ENCODE measurements at regions not wholly inside any gene's neighbourhood (a gene's known extent, or its start where the extent isn't known, plus 50 kb on each side); places are given as distances from the start of the nearest gene placed in this dataset.
"Not testable (repeated sequence)": the region's sequence is repeated elsewhere in the genome, so short reads cannot be mapped to it uniquely, and the experiment has no call there.

DNA sequence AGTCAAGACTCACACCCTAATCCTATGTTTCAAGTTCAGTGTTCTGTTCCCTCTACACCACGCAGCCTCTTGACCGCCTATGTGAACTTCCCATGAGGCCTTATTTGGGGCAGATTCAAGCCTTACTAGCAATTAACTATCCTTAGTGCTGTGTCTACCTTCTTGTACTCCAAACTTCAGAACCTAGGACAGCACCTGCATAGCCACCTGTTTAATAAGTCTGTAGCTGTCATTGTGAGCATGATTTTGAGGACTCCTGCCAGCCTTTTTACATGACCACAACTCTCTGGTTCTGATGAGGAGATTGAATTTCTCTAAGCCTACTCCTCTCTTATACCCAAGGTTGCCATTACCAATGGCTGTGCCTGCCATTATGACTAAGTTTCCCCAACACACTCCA lies 50.8 kb upstream of the PCSK1 start:
- DNase-seq (ENCODE audit: low read depth) = no peak

DNA sequence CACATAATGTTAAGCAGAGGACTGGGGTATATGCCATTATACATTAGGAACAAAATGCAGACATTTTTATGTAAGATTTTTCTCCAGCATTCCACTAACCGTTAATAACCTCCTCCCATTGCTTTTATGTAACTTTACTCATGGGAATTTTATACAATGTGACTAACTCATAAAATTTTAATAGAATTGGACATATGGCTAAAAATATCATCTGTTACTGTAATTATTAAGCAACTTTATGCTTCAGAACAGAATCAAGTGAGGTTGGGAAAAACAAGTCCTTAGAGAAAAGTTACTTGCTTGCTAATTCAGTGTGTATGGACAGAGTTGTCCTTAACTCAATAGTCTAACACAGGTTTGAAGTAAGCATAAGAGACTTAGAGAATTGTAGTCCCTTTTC lies 54.8 kb upstream of the PCSK1 start:
- DNase-seq (ENCODE audit: low read depth) = no peak

DNA sequence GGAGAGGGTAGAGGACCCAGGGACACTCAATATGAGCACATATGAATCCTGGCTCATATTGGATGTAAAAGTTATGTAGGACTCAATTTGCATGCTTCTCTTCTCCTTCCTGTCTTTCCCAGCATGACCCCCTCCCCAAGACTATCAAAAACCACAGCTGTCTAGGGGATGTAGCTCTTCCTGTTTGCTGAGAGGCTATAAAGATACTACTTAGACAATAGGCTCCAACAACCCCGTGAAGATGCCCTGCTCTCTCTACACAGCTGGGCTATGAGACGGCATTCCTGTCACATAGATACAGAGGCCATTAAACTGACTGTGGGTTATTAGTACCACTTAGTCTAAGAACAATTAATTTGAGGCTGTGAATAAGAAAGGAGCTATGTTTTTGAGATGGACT lies 56.5 kb upstream of the PCSK1 start:
- no peak for DNase-seq (ENCODE audit: low read depth)

DNA sequence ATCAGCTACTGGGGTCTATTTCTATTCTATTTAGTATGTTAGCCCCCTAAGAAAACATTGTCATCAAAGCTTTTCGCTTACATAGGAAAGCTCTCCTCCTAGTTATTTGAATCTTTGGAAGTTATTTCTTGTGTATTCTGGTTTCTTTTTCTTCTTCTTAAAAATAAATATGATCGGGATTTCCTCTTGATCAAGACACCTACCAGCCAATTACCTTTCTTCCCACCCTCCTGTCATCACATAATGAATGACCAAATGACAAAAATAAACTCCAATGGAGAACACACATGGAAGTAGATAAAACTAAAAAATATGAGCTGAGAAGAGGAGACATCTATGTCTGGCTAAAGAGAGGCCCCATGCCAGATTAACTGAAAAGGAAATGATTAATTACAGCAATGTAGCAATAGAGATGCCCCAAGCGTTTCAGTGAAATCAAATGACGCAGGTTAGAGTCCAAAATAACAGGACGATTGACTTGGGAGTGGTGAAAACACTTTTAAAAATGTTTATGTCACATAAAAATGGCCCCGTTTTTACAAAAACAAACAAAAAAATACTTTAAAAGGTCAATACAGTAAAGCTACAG lies 59.5 kb upstream of the PCSK1 start:
- DNase-seq (ENCODE audit: low read depth) = no peak

DNA sequence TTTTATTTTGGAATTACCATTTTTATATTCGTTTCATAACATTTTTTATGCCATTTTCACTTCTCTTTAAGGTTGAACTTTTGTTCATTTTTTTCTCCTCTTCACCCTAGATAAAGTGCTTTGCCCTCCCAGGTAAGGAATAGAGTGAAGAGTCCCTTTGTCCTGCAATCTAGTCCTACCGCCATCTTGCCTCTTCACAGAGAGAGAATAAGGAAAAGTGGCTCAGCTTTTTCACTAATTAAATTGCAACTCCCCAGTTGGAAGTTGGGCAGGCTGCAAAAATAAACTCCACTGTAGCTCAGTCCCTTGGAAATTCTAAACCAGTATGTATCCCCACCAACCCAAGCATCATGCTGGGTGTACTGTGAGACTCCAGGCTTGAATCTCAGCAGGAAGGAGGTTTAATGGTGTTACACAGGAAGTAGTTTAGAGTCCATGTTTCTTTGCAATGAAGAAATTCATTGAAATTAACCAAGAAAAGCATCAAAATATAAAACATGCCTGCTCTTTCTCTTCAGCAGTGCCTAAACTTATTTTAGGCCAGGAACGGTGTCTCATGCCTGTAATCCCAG lies 60.3 kb upstream of the PCSK1 start:
- DNase-seq (ENCODE audit: low read depth) = no peak

DNA sequence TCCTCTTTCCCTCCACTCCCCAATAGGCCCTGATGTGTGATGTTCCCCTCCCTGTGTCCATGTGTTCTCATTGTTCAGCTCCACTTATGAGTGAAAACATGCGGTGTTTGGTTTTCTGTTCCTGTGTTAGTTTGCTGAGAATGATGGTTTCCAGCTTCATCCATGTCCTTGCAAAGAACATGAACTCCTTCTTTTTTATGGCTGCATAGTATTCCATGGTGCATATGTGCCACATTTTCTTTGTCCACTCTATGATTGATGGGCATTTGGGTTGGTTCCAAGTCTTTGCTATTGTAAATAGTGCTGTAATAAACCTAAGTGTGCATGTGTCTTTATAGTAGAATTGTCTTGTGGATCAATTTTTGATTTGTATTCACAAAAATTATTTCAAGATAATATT lies 62.4 kb upstream of the PCSK1 start:
- DNase-seq (ENCODE audit: low read depth) = not testable (repeated sequence)

DNA sequence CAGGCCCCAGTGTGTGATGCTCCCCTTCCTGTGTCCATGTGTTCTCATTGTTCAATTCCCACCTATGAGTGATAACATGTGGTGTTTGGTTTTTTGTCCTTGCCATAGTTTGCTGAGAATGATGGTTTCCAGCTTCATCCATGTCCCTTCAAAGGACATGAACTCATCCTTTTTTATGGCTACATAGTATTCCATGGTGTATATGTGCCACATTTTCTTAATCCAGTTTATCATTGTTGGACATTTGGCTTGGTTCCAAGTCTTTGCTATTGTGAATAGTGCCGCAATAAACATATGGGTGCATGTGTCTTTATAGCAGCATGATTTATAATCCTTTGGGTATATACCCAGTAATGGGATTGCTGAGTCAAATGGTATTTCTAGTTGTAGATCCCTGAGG lies 64.0 kb upstream of the PCSK1 start:
- DNase-seq (ENCODE audit: low read depth) = not testable (repeated sequence)

DNA sequence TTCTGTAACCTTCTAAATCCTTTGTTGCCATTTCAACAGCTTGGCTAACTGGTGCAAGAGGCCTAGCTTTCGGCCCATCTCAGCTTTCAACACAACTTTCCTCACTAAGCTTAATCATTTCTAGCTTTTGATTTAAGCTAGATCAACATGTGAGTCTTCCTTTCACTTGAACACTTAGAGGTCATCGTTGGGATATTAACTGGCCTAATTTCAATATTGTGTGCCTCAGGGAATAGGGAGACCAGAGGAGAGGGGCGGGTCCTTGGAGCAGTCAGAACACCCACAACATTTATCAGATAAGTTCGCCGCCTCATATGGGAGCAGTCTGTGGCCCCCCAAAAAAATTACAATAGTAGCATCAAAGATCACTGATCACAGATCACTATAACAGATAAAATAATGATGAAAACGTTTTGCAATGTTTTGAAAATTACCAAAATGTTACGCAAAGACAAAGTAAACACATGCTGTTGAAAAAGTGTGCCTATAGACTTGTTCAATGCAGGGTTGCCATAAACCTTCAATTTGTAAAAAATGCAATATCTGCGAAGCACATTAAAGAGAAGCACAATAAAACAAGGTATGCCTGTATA lies 66.8 kb upstream of the PCSK1 start:
- no peak for DNase-seq (ENCODE audit: low read depth)

DNA sequence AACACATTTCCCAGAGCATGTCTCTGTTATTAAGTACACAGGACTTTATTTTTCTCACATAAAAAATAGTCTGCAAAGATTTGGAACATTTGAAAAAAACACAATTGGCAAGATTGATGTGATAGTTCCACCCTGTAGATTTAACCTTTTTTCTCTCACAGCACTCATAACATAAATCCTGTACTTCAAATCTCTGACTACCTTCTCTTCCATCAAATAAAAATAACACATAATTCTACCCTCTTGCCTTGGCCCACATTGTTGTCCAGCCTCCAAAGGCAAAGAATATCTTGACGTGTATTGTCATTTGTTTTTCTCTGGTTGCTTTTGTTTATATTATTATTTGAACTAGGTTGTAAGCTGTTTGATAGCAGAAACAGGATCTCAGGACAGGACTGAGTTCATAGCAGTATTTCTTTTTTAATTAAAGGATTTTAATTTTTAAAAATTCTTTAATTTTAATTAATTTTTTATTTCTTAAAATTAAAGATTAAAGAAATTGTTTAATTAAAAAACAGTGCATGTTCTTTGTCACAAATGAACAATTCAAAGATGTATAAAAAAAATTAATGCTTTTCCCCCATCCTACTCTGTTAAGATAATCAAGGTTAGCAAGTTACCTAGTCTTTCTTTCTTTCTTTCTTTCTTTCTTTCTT lies 69.1 kb upstream of the PCSK1 start:
- DNase-seq (ENCODE audit: low read depth) = no peak

DNA sequence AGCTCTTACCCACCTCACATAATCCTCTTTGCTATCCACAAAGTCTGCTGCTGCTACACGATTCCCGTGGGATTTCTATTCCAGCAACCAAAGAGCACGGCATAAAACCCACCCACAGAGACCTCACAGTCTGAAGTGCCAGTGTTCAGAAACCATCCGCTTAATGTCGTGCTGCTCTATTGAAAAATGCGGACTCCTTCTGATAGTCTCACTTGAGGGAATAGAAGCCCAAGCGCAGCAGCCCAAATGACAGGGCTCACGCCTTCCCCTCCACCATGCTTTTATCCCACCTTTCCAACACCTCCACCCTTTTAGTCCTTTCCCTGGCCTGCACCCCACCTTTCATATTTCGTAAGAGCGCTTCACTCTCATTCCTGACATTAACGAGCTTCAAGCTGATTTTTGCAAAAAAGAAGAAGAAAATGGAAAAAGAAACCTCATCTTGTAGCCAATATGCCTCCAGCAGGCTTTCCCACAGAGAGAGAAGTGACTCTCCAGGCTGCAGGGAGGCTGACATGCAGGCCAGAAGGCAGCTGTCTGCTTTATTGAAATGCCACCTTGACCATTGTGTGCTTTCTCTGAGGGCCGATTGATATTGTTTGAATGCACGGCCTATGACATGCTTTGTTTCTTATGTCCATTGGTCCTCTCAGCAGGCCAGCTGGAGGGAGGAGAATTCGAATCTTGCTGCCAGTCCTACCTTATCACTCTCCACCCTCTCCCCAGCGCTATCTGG lies 70.6 kb upstream of the PCSK1 start:
- DNase-seq (ENCODE audit: low read depth) = no peak

DNA sequence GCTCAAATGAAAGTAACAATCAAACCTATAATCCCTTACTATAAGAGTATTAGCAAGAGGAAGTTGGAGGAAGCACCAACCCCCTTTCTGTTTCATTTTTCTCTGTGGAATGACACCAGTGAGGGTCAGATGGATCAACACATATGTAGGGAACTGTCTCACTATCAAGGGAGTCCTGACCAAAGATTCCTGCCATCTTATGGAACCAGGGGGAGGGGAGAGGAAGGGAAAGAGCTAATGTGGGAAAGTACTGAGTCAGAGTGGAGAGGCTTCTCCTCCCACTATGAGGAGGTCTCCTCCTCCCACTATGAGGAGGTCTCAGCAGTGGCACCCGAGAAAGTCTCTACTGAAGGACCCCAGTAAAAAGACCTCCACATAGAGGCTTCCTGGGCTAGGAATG lies 73.3 kb upstream of the PCSK1 start:
- DNase-seq (ENCODE audit: low read depth) = no peak

DNA sequence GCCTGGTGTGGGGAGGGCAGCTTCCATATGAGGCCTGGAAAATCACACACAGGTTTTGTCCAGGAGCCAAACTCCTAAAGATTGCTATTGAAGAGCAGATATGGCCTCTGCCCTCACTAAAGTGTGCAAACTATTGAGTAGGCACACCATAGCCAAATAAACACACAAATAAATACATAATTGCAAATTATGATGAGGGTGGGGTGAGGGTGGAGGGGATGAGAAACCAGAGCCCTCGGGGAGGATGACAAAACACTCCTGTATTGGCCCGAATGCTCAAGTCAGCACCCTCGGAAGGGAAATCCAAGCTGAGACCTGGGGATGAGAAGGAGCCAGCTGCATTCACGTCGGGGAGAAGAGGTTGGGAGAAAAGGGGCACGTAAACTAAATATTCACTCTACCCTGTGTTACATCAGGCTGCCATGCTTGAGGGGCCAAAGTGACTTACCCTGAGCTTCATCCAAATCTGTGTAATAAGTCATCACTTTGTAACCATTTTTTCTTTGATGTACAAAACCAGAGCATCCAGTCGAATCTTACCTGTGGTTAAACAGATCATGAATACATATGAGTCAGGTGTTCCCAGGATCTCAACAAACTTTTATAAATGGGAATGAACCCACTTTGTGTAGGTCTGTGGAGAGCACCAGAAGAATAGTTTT lies 73.9 kb upstream of the PCSK1 start:
- DNase-seq (ENCODE audit: low read depth) = no peak

DNA sequence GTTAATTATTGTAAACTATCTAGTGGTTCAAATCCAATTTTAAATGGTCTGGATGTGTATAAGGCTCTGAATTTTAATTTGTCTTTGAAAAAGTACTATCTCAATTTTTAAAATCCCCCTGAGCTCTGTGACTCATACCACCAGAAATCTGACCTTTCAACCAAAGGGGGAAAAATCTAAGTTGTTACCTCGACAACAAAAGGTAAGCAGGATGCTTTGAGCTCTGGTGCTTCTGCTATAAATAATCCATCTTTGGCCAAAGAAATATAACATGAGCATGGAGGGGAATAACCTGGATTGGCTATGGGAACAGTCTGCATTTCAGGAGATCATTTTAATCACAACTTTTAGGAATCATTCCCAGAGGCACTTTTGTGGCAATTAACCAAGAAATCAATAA lies 76.3 kb upstream of the PCSK1 start:
- no peak for DNase-seq (ENCODE audit: low read depth)

DNA sequence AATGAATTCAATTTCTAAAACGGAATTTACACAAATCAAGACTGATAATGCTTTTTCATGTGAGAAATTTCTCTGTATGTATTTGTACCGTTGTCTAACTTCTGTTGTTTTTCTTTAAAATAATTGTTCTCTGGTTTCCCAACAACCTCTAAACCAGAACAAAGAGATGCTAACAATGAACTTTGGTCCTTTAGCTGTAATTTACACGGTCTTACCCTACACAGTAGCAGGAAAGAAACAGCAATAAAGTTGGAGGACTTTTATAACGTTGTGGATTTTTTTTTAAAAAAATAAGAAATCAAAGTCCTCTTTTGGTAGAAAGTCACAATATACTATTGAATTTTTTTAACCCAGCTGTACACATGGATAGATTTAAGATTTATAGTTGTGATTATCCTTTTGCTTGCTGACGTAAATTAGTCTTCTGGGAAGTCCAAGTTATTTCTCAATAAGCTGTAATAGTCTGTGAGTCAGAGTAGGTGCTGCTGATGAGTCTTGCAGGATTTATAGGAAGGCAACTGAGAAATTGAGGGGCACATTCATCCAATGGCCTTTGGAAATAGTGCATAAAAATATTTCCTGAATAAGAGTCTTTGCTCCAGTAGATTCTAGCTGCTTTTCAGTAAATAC lies 76.8 kb upstream of the PCSK1 start:
- DNase-seq (ENCODE audit: low read depth) = no peak

DNA sequence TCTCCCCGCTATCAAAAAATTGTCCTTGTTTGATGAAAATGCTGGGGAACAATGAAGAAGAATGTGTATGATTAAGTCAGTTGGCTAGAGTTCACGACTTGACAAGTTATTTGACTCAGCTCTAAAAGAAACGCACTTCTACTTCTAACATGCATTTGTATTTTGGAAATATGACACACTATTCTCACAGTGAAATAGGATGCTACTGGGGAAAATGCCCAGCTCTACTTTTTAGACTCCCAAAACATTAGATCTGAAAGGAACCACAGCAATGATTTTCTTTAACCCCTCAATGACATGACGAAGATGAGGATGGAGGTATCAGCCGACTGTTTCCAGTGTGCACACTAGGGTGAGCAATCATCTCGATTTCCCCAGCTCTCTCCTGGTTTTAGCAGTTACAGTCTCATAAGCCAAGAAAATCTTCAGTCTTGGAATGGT lies 83.6 kb upstream of the PCSK1 start:
- DNase-seq (ENCODE audit: low read depth) = no peak

DNA sequence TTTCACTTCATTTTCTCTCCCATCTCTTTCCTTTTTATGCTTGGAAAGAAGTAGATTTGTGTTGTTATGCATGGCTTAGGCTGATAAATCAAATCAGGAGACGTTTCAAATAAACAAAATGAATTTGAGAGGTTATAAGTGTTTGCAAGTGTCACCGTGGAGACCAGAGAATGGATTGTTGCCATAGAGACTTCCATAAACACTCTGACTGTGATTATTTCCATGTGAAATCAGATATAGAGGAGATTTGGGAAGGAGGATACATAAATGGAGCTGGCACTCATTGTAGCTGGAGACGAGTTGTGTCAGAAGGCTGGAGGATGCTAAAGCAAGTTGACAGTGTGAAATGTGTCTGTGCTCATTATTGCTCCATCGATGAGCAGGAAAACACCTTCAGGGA lies 84.2 kb upstream of the PCSK1 start:
- no peak for DNase-seq (ENCODE audit: low read depth)

DNA sequence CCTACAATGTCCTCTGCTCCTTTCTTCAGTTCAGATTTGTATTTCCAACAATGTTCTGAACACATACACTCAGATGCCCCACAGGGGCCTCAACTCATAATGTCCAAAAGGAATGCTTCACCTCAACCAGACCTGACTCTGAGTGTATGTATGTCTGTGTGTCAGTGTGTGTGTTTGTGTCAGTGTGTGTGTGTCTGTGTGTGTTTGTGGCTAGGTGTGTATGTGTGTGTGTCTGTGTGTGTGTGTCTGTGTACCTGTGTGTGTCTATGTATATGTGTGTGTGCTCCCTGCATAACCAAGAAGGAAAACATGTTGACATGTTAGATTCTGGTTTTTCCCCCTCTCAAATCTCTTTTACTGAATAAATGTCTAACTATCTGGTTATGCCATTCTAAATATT lies 87.3 kb upstream of the PCSK1 start:
- no peak for DNase-seq (ENCODE audit: low read depth)

DNA sequence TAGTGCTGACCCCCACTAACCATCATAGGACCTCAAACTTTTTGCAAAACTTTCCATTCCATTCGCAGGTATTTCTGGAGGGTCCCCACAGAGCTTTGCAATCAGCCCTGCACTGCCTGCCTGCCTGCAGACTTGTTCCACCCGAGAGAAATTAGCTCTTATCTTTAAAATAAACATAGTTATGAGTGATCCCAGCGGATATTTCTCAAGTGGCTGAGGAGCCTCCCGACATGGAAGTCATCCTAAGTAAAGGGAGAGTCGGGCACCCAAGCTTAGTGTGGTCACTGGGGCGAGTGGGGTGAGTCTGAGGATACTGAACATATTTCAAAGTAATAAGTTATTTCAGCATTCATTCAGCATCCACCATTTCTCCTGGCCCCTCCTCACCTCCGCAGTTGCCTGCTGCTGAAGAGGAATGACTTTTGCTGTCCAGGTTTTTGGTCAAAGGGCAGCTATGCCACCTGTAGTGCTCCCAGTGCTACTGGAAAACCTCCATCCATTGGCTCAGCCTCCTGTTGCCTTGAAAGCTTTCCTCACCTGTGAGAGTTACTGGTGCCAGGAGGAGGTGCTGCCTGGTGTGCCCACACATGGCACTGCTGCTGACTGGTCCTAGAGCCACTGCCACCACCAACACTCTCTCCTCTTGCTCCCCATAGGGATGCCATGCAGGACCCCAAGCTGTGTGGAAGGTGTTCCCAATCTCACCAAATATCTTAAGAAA lies 89.7 kb upstream of the PCSK1 start:
- DNase-seq (ENCODE audit: low read depth) = no peak

DNA sequence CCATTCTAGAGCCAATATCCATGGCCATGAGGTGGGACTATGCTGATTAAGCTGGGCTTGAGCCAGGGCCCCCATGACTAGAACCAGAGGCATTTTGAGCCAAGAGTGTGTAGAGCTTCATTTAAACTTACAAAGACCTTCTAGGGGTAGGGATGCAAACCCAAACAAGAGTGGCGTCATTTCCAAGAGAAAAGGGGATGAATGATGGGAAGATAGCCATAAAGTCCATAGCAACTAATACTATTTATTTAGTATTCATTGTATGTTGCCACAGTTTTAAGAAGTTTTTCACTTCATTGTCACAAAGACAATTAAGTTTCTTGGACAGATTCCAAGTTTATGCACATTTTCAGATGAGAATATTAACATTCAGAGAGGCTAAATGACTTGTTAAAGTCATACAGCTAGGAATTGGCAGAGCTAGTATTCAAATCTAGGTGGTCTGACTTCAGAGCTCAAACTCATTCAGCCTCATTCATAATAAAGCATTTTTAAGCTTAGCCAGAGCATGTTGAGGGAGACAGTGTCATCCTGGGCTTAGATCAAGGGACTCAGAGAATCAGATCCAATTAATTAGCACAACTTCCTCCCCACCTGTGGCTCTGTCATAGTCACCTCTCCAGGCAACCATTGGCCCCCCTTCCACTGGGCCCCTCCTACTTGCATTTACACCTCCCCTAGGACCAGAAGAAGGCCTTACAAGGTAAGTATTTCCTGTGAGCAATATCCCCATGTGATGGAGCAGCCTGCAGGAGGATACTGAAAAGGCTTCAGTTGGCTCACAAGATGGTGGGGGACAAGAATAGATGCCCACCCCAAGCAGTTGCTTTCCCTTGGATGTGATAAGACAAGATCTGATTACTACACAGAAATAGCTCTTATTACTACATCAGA lies 95.0 kb upstream of the PCSK1 start:
- DNase-seq (ENCODE audit: low read depth) = no peak

DNA sequence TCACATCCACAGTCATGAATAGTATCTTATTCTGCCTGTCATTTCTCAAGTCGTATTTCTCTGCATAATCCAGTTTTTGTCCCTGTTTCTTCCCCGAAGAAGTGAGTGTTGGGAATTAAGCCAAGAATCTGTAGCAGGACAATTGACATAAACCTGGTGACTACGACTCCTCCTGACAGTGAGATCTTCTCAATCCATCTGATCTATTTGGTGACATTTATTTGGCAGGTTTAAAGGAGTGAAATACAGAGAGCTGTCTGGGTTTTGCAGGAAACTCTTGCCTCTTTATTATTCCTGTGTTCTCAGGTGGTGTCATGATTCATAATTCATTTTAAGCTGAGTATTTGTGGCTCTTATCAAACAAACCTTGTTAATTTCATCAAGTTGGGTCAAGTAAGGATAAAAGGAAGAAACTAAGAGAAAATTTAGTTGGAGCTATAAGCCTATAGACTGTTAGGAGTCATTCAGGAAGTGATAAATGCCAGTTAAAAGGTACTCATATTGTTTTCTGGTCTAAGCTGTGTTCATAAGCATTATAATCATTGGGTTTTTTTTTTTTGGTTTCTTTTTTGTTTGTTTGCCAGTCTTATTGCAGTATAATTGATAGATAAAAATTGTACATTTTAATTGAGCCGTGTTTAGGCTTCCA lies 95.9 kb upstream of the PCSK1 start:
- DNase-seq (ENCODE audit: low read depth) = no peak
